IMR-90 (cell line): ENCODE measurements at regions not wholly inside any gene's neighbourhood (a gene's known extent, or its start where the extent isn't known, plus 50 kb on each side); places are given as distances from the start of the nearest gene placed in this dataset.

Experiments used
- ATAC-seq: fragments of 200-7000 bp; cut with Tn5 transposase; 2 replicates; pipeline ENCODE4 v1.9.1; 2020; ENCODE audit warnings: low read depth, mild to moderate bottlenecking, moderate library complexity
- BruUV-seq: library from RNA; stranded (reverse); fragments of 400-500 nt; replicated peaks from 2 replicates; lab custom pipeline; 2021; lab: Mats Ljungman, UMichigan
- CTCF ChIA-PET: fragments of 300-600 bp; formaldehyde crosslinking; extraction: SDS; loops from one replicate; lab custom pipeline; 2021; ENCODE audit warnings: antibody characterized with exemption; lab: Yijun Ruan, JAX
- POLR2A ChIA-PET: fragments of 300-600 bp; sonication (Branson Sonifier 250); formaldehyde crosslinking; loops from one replicate; lab custom pipeline; 2022; ENCODE audit warnings: antibody characterized with exemption; ENCODE audit not compliant: unreplicated experiment; lab: Charles Lee
- DNase-seq: peaks from one replicate; pipeline ENCODE4 v3.0.0; 2013
- H2AFZ ChIP-seq: replicated peaks from 2 replicates; pipeline ENCODE3; 2013; ENCODE audit warnings: low read length, mild to moderate bottlenecking; ENCODE audit not compliant: poor library complexity
- H2AK5ac ChIP-seq: 2 replicates; pipeline ENCODE4 v1.6.1; 2013; ENCODE audit warnings: low read depth, low read length, inconsistent platforms
- H2AK9ac ChIP-seq: replicated peaks from 2 replicates; pipeline ENCODE3; 2013; ENCODE audit warnings: mild to moderate bottlenecking, low read depth, low read length, moderate library complexity; ENCODE audit not compliant: poor library complexity
- H2BK120ac ChIP-seq: 2 replicates; pipeline ENCODE4 v1.6.1; 2013; ENCODE audit warnings: low read depth, low read length, inconsistent platforms
- H2BK15ac ChIP-seq: 3 replicates; pipeline ENCODE4 v1.6.1; 2013; ENCODE audit warnings: low read depth, low read length, inconsistent platforms
- H2BK20ac ChIP-seq: 2 replicates; pipeline ENCODE4 v1.6.1; 2013; ENCODE audit warnings: low read depth, mild to moderate bottlenecking, inconsistent platforms, low read length, moderate library complexity
- H2BK5ac ChIP-seq: 2 replicates; pipeline ENCODE4 v1.6.1; 2013; ENCODE audit warnings: mild to moderate bottlenecking, low read depth, low read length, inconsistent platforms; ENCODE audit not compliant: poor library complexity, severe bottlenecking
- H3K14ac ChIP-seq: replicated peaks from 2 replicates; pipeline ENCODE4 v1.6.1; 2013; ENCODE audit warnings: low read depth, low read length, inconsistent platforms
- H3K18ac ChIP-seq: 2 replicates; pipeline ENCODE4 v1.6.1; 2013; ENCODE audit warnings: low read depth, low read length, control low read depth
- H3K23ac ChIP-seq: 2 replicates; pipeline ENCODE4 v1.6.1; 2013; ENCODE audit warnings: low read depth, low read length, inconsistent platforms
- H3K27ac ChIP-seq: 2 replicates; pipeline ENCODE4 v1.5.1; 2013; ENCODE audit warnings: mild to moderate bottlenecking, control low read depth, low read length; ENCODE audit not compliant: insufficient read depth
- H3K27me3 ChIP-seq: 2 replicates; pipeline ENCODE4 v1.6.1; 2013; ENCODE audit warnings: low read length; ENCODE audit not compliant: control insufficient read depth, insufficient read depth
- H3K36me3 ChIP-seq: 2 replicates; pipeline ENCODE4 v1.6.1; 2013; ENCODE audit warnings: low read length, mixed read lengths; ENCODE audit not compliant: control insufficient read depth, insufficient read depth
- H3K4ac ChIP-seq: 2 replicates; pipeline ENCODE4 v1.6.1; 2013; ENCODE audit warnings: low read depth, low read length, inconsistent platforms
- H3K4me1 ChIP-seq: 2 replicates; pipeline ENCODE4 v1.6.1; 2013; ENCODE audit warnings: low read length, mixed read lengths; ENCODE audit not compliant: control insufficient read depth, insufficient read depth
- H3K4me2 ChIP-seq: 2 replicates; pipeline ENCODE4 v1.6.1; 2013; ENCODE audit warnings: low read depth, mild to moderate bottlenecking, control low read depth, low read length, moderate library complexity
- H3K4me3 ChIP-seq: 2 replicates; pipeline ENCODE4 v1.5.1; 2013; ENCODE audit warnings: low read depth, mild to moderate bottlenecking, control low read depth, low read length, moderate library complexity; ENCODE audit not compliant: insufficient read depth
- H3K56ac ChIP-seq: 2 replicates; pipeline ENCODE4 v1.6.1; 2013; ENCODE audit warnings: low read length, inconsistent platforms; ENCODE audit not compliant: insufficient read depth; ENCODE audit errors: extremely low read depth
- H3K79me1 ChIP-seq, 2 experiments: 2 replicates each; pipeline ENCODE4 v1.6.1; 2013; ENCODE audit warnings: low read length in 2 of 2, inconsistent platforms in 1 of 2, low read depth in 1 of 2
- H3K9ac ChIP-seq: 2 replicates; pipeline ENCODE4 v1.6.1; 2013; ENCODE audit warnings: low read depth, low read length, control low read depth
- H3K9me1 ChIP-seq: 2 replicates; pipeline ENCODE4 v1.6.1; 2013; ENCODE audit warnings: low read length, inconsistent platforms; ENCODE audit not compliant: insufficient read depth
- H3K9me3 ChIP-seq: 2 replicates; pipeline ENCODE4 v1.6.1; 2013; ENCODE audit warnings: low read length; ENCODE audit not compliant: control insufficient read depth, insufficient read depth
- H4K20me1 ChIP-seq: 2 replicates; pipeline ENCODE4 v1.6.1; 2013; ENCODE audit warnings: low read length, inconsistent platforms; ENCODE audit not compliant: insufficient read depth
- H4K5ac ChIP-seq: 2 replicates; pipeline ENCODE4 v1.6.1; 2013; ENCODE audit warnings: mild to moderate bottlenecking, low read depth, low read length, control low read depth
- H4K8ac ChIP-seq, 2 experiments: 2 replicates each; pipeline ENCODE4 v1.6.1; 2013; ENCODE audit warnings: low read depth in 2 of 2, low read length in 2 of 2, control low read depth in 1 of 2, inconsistent platforms in 1 of 2
- H4K91ac ChIP-seq: 2 replicates; pipeline ENCODE4 v1.6.1; 2013; ENCODE audit warnings: low read depth, low read length, inconsistent platforms; ENCODE audit not compliant: insufficient read depth
- CTCF ChIP-seq: conservative IDR thresholded peaks from 2 replicates; pipeline ENCODE4 v1.5.1; 2012; ENCODE audit warnings: mild to moderate bottlenecking, low read depth, low read length, improper control_type of control experiment
- FOS ChIP-seq: fragments of 150-350 bp; IDR thresholded peaks from 2 replicates; pipeline ENCODE4 v1.6.1; 2016; ENCODE audit warnings: low read depth, low read length
- MAFK ChIP-seq: IDR thresholded peaks from 2 replicates; pipeline ENCODE4 v1.6.1; 2012; ENCODE audit warnings: low read depth, low read length, improper control_type of control experiment
- RFX5 ChIP-seq: IDR thresholded peaks from 2 replicates; pipeline ENCODE4 v1.8.0; 2012; ENCODE audit warnings: low read depth, mild to moderate bottlenecking, low read length, moderate library complexity
- WGBS, 2 experiments: methylation state at CpG; one replicate each; pipeline versions ENCODE4 v1.1.5 to v1.1.7; 2013; ENCODE audit warnings: missing lambda C conversion rate in 2 of 2; ENCODE audit not compliant: insufficient read length in 1 of 2; ENCODE audit errors: extremely low coverage in 2 of 2; 5-methylcytosine and 5-hydroxymethylcytosine counted together
- dilution Hi-C: fragments of 300-500 bp; cut with HindIII; formaldehyde crosslinking; loops from one replicate; pipeline ENCODE4 v1.14.3; 2018; ENCODE audit warnings: low sequenced_read_pairs; ENCODE audit not compliant: unreplicated experiment
- in situ Hi-C: fragments of 300-500 bp; cut with MboI; formaldehyde crosslinking; loops from 3 replicates; pipeline ENCODE4 v1.14.3; 2019; ENCODE audit warnings: low sequenced_read_pairs, inconsistent platforms, mixed read lengths
- intact Hi-C: fragments of 100-400 bp; cut with micrococcal nuclease; formaldehyde crosslinking; loops from 2 replicates; pipeline ENCODE4 v1.10.0; 2022

- BruUV-seq, result no TSS peak
- CTCF ChIA-PET, result no interaction called here
Measured at GRCh38 chr20:18916886-18917750, 103.5 kb downstream of the SCP2D1 start.

More at GRCh38 chr20:18916886-18917750, 103.5 kb downstream of the SCP2D1 start:
- Histone ChIP-seq H3K27ac (no peak overlapping the region), H3K4me1 (no peaks in the 10 kb centered on the region), H3K9ac (no peak overlapping the region), H3K27me3 (no peaks in the 10 kb centered on the region), H3K4ac (no peak overlapping the region), H3K4me2 (no peak overlapping the region), H2AFZ (no peak overlapping the region), H2BK20ac (no peak overlapping the region), H4K5ac (no peak overlapping the region), H2BK15ac (no peak overlapping the region), H4K91ac (no peak overlapping the region), H3K4me3 (no peak overlapping the region), H3K23ac (no peak overlapping the region), H2BK120ac (no peak overlapping the region), H3K79me1 (no peaks in the 10 kb centered on the region), H4K20me1 (no peaks in the 10 kb centered on the region), H3K9me3 (peaks cover 3% of the 10 kb centered on the region; the same call in 1 of the 2 replicates), H2BK5ac (no peak overlapping the region), H3K36me3 (no peaks in the 10 kb centered on the region), H4K8ac (no peak overlapping the region), H2AK9ac (no peak overlapping the region), H3K18ac (no peak overlapping the region), H3K9me1 (no peaks in the 10 kb centered on the region), H3K14ac (no peak overlapping the region), H2AK5ac (no peak overlapping the region), H3K56ac (no peak overlapping the region)
- dilution Hi-C loops (no loop called here), intact Hi-C loops (no loop called here), in situ Hi-C loops (no loop called here)
- POLR2A ChIA-PET, result no interaction called here
- WGBS, 2 experiments, result no CpG with 5 or more reads among the region's 6 CpGs
- no peak for DNase-seq
- TF ChIP-seq MAFK, result no peak
- TF ChIP-seq FOS, result no peak
- no peak for TF ChIP-seq CTCF
- no peak for TF ChIP-seq RFX5
- no peak for ATAC-seq
